Endothelial cell of umbilical vein (primary cell): ENCODE measurements at regions not wholly inside any gene's neighbourhood (a gene's known extent, or its start where the extent isn't known, plus 50 kb on each side); places are given as distances from the start of the nearest gene placed in this dataset.

ENCODE experiments used
- BruUV-seq: library from RNA; stranded (reverse); fragments of 400-500 nt; replicated peaks from 2 replicates; lab custom pipeline; 2021; lab: Mats Ljungman, UMichigan
- CTCF ChIA-PET: fragments of 300-600, 350-600 bp; sonication (Branson Sonifier 250); formaldehyde crosslinking; loops from one replicate; lab custom pipeline; 2021; ENCODE audit warnings: antibody characterized with exemption, inconsistent platforms; lab: Charles Lee
- POLR2A ChIA-PET: fragments of 300-600, 350-600 bp; sonication (Branson Sonifier 250); formaldehyde crosslinking; loops from one replicate; lab custom pipeline; 2021; ENCODE audit warnings: antibody characterized with exemption, inconsistent platforms; lab: Charles Lee
- DNase-seq: peaks from one replicate; pipeline ENCODE4 v3.0.0-alpha.2; 2011; ENCODE audit warnings: low read depth, low spot score
- FAIRE-seq: peaks from 2 replicates; lab custom pipeline; 2011; peaks lifted over from hg19 to GRCh38; lab: Jason Lieb, UNC
- H2AFZ ChIP-seq: 2 replicates; pipeline ENCODE4 v1.6.0; 2012; ENCODE audit warnings: low read depth, low read length, control low read depth, inconsistent platforms
- H3K27ac ChIP-seq: 2 replicates; pipeline ENCODE4 v1.5.1; 2011; ENCODE audit warnings: low read depth, mild to moderate bottlenecking, control low read depth, low read length, moderate library complexity; ENCODE audit not compliant: insufficient read depth
- H3K27me3 ChIP-seq, 2 experiments: 2 replicates each; pipeline versions ENCODE4 v1.6.0 to v1.6.1; 2011; ENCODE audit warnings: low read length in 2 of 2, mixed read lengths in 1 of 2; ENCODE audit not compliant: control insufficient read depth in 2 of 2, insufficient read depth in 2 of 2
- H3K36me3 ChIP-seq, 2 experiments: 2 replicates in 1 of 2; 3 replicates in 1 of 2; pipeline ENCODE4 v1.5.1; 2011; ENCODE audit warnings: low read length in 2 of 2, mild to moderate bottlenecking in 1 of 2, moderate library complexity in 1 of 2; ENCODE audit not compliant: control insufficient read depth in 2 of 2, insufficient read depth in 2 of 2; ENCODE audit errors: extremely low read depth in 1 of 2
- H3K4me1 ChIP-seq: 3 replicates; pipeline ENCODE4 v1.5.1; 2011; ENCODE audit warnings: mild to moderate bottlenecking, low read length; ENCODE audit not compliant: control insufficient read depth, insufficient read depth; ENCODE audit errors: extremely low read depth
- H3K4me2 ChIP-seq: 2 replicates; pipeline ENCODE4 v1.6.1; 2011; ENCODE audit warnings: low read length, control low read depth, mixed read lengths; ENCODE audit not compliant: insufficient read depth
- H3K4me3 ChIP-seq, 3 experiments: fragments of 200-600 bp in 1 of 3; sonication (generic), shearing (Covaris generic) in 1 of 3; replicated peaks in 1 of 3; 2 replicates each; pipeline ENCODE4 v1.5.1; 2011 to 2016; ENCODE audit warnings: control low read depth in 3 of 3, low read length in 3 of 3, mild to moderate bottlenecking in 2 of 3, inconsistent platforms in 1 of 3, low read depth in 1 of 3, moderate library complexity in 1 of 3; ENCODE audit not compliant: insufficient read depth in 1 of 3
- H3K79me2 ChIP-seq: 2 replicates; pipeline ENCODE4 v1.6.0; 2012; ENCODE audit warnings: low read length, inconsistent platforms; ENCODE audit not compliant: control insufficient read depth, insufficient read depth
- H3K9ac ChIP-seq: replicated peaks from 2 replicates; pipeline ENCODE3; 2011; ENCODE audit warnings: low read length, control low read depth; ENCODE audit not compliant: insufficient read depth; ENCODE audit errors: extremely low read depth
- H3K9me1 ChIP-seq: replicated peaks from 3 replicates; pipeline ENCODE4 v1.6.0; 2011; ENCODE audit warnings: mild to moderate bottlenecking, low read length; ENCODE audit not compliant: control insufficient read depth, insufficient read depth; ENCODE audit errors: extremely low read depth
- H3K9me3 ChIP-seq: replicated peaks from 2 replicates; pipeline ENCODE4 v1.5.1; 2012; ENCODE audit warnings: low read length, inconsistent platforms; ENCODE audit not compliant: control insufficient read depth, insufficient read depth
- H4K20me1 ChIP-seq: replicated peaks from 2 replicates; pipeline ENCODE3; 2011; ENCODE audit warnings: mild to moderate bottlenecking, low read length; ENCODE audit not compliant: control insufficient read depth, insufficient read depth; ENCODE audit errors: extremely low read depth
- CTCF ChIP-seq, 2 donors: IDR thresholded peaks; 1 replicate in 1 of 2; 2 replicates in 1 of 2; pipeline ENCODE4 v1.5.1; 2011; ENCODE audit warnings: low read length in 2 of 2, mild to moderate bottlenecking in 2 of 2, moderate library complexity in 2 of 2, control low read depth in 1 of 2, inconsistent platforms in 1 of 2, low read depth in 1 of 2; ENCODE audit not compliant: insufficient read depth in 1 of 2; ENCODE audit errors: extremely low read depth in 1 of 2
- EZH2 ChIP-seq: IDR thresholded peaks from 2 replicates; pipeline ENCODE4 v1.6.1; 2012; ENCODE audit warnings: borderline replicate concordance, low read depth, mild to moderate bottlenecking, moderate library complexity, low read length, inconsistent platforms; ENCODE audit not compliant: severe bottlenecking
- FOS ChIP-seq: IDR thresholded peaks from 2 replicates; pipeline ENCODE4 v1.6.1; 2011; ENCODE audit warnings: mild to moderate bottlenecking, low read length, moderate library complexity, borderline replicate concordance; ENCODE audit not compliant: insufficient read depth
- GATA2 ChIP-seq: IDR thresholded peaks from 2 replicates; pipeline ENCODE4 v1.7.0; 2011; ENCODE audit warnings: low read depth, mild to moderate bottlenecking, moderate library complexity, mixed read lengths, low read length; ENCODE audit not compliant: insufficient read length, insufficient read depth
- JUN ChIP-seq: IDR thresholded peaks from 2 replicates; pipeline ENCODE4 v1.6.1; 2011; ENCODE audit warnings: borderline replicate concordance, low read depth; ENCODE audit not compliant: insufficient read length, insufficient read depth
- MAX ChIP-seq: IDR thresholded peaks from 2 replicates; pipeline ENCODE4 v1.6.1; 2011; ENCODE audit not compliant: insufficient read depth, insufficient read length
- MYC ChIP-seq: IDR thresholded peaks from one replicate; pipeline ENCODE4 v1.6.1; 2011; ENCODE audit warnings: mild to moderate bottlenecking, low read depth, low read length
- POLR2A ChIP-seq: IDR thresholded peaks from 2 replicates; pipeline ENCODE4 v1.6.1; 2012; ENCODE audit warnings: low read depth, mild to moderate bottlenecking, control low read depth, low read length
- POLR2AphosphoS5 ChIP-seq: IDR thresholded peaks from 2 replicates; pipeline ENCODE4 v1.6.1; 2012; ENCODE audit warnings: low read depth, mild to moderate bottlenecking, control low read depth, low read length, moderate library complexity; ENCODE audit not compliant: insufficient read depth
- dilution Hi-C: fragments of 300-500 bp; cut with MboI; formaldehyde crosslinking; loops from one replicate; pipeline ENCODE4 v1.15.0; 2019; ENCODE audit warnings: low sequenced_read_pairs; ENCODE audit not compliant: extremely low pct_ligation_motif_present
- intact Hi-C: fragments of 100-400 bp; cut with micrococcal nuclease; formaldehyde crosslinking; loops from one replicate; pipeline ENCODE4 v1.10.0; 2022

GRCh38 chr2:160667811-160668210, 174.2 kb upstream of the RBMS1 start:
- no TSS peak for BruUV-seq
- no peak for DNase-seq
- no peak overlapping the region for H3K4me2 ChIP-seq
- dilution Hi-C loops, result no loop called here
- no peaks in the 10 kb centered on the region for H4K20me1 ChIP-seq
- TF ChIP-seq GATA2 (no peak), CTCF (IDR thresholded peaks at IDR 0.05; ENCODE audit: extremely low read depth in 1 of 2, insufficient read depth in 1 of 2, low read depth in 1 of 2, low read length in 2 of 2) (no peak), FOS (no peak), JUN (no peak), POLR2A (no peak), EZH2 (no peak), MYC (no peak), MAX (no peak), POLR2AphosphoS5 (no peak)
- CTCF ChIA-PET, result no interaction called here
- no peak for FAIRE-seq
- POLR2A ChIA-PET, result no interaction called here
- no peak overlapping the region for H3K4me3 ChIP-seq
- H3K27ac ChIP-seq, result no peak overlapping the region
- H2AFZ ChIP-seq, result no peak overlapping the region
- H3K9me3 ChIP-seq, result no peaks in the 10 kb centered on the region
- no peaks in the 10 kb centered on the region for H3K79me2 ChIP-seq
- no peaks in the 10 kb centered on the region for H3K9me1 ChIP-seq
- no peaks in the 10 kb centered on the region for H3K36me3 ChIP-seq
- intact Hi-C loops, result loop anchor here (5.0 to 10.0 kb wide), 4 partner anchors 76 to 373 kb away; no protein-coding TSS in a partner anchor
- no peaks in the 10 kb centered on the region for H3K27me3 ChIP-seq
- H3K9ac ChIP-seq, result no peak overlapping the region
- H3K4me1 ChIP-seq, result peaks cover 14% of the 10 kb centered on the region
